Right lobe of liver (tissue), 6 donors: ENCODE measurements at regions not wholly inside any gene's neighbourhood (a gene's known extent, or its start where the extent isn't known, plus 50 kb on each side); places are given as distances from the start of the nearest gene placed in this dataset.
"Not testable (repeated sequence)": the region's sequence is repeated elsewhere in the genome, so short reads cannot be mapped to it uniquely, and the experiment has no call there.

ENCODE experiments used
- ATAC-seq, 4 donors: fragments of 200-7000 bp; cut with Tn5 transposase; one replicate each; pipeline ENCODE4 v1.9.1; 2020; ENCODE audit warnings: mild to moderate bottlenecking in 4 of 4, moderate library complexity in 4 of 4
- DNase-seq, 3 donors: peaks; one replicate each; pipeline ENCODE4 v3.0.0-alpha.2; 2020
- H3K27ac ChIP-seq, 3 donors: fragments of 200-600 bp; one replicate each; pipeline ENCODE4 v1.8.0; 2022
- H3K27me3 ChIP-seq, 2 donors: fragments of 200-600 bp; one replicate each; pipeline ENCODE4 v1.8.0; 2022
- H3K36me3 ChIP-seq, 4 donors: fragments of 200-600 bp; sonication (generic) in 1 of 4; one replicate each; pipeline versions ENCODE4 v1.5.1 to v1.8.0; 2017 to 2022; ENCODE audit warnings: control low read depth in 1 of 4
- H3K4me1 ChIP-seq, 4 donors: fragments of 200-600 bp; sonication (generic) in 1 of 4; one replicate each; pipeline versions ENCODE4 v1.5.1 to v1.8.0; 2017 to 2022; ENCODE audit warnings: control low read depth in 1 of 4
- H3K4me3 ChIP-seq, 3 donors: fragments of 200-600 bp; one replicate each; pipeline ENCODE4 v1.8.0; 2022
- H3K9me3 ChIP-seq, 4 donors: fragments of 200-600 bp; sonication (generic) in 1 of 4; one replicate each; pipeline versions ENCODE4 v1.5.1 to v1.8.0; 2017 to 2022; ENCODE audit warnings: control low read depth in 1 of 4
- CTCF ChIP-seq, 4 donors: fragments of 200-600 bp in 3 of 4; fragments of 450-650 bp in 1 of 4; IDR thresholded peaks; one replicate each; pipeline versions ENCODE4 v1.5.1 to v1.8.0; 2016 to 2022; ENCODE audit warnings: antibody characterized with exemption in 4 of 4, mild to moderate bottlenecking in 2 of 4
- POLR2A ChIP-seq: fragments of 450-650 bp; IDR thresholded peaks from one replicate; pipeline ENCODE4 v1.6.1; 2017; ENCODE audit warnings: antibody characterized with exemption, mild to moderate bottlenecking
- WGBS: methylation state at CpG from one replicate; pipeline ENCODE4 v1.1.6; 2018; ENCODE audit warnings: low coverage, low lambda C conversion rate; ENCODE audit not compliant: insufficient coverage; ENCODE audit errors: missing lambda C conversion rate; 5-methylcytosine and 5-hydroxymethylcytosine counted together
- intact Hi-C, 2 donors: fragments of 100-400 bp; cut with DNase I; formaldehyde crosslinking; loops; one replicate each; pipeline versions ENCODE4 v1.11.2 to v1.14.1; 2022
- donor health status: DM: no; HTN: yes; CAD: no.
- donor health status: DM: no; HTN: no; CAD: no.
- donor health status: DM: no; HTN: no; CAD: no.
- donor health status: DM: no; HTN: yes; CAD: no.
- donor health status: DM: no; HTN: yes; CAD: no.

- Histone ChIP-seq H3K4me1 (no peaks in the 10 kb centered on the region), H3K27me3 (no peaks in the 10 kb centered on the region), H3K9me3 (no peaks in the 10 kb centered on the region), H3K4me3 (no peak overlapping the region), H3K27ac (no peak overlapping the region), H3K36me3 (no peaks in the 10 kb centered on the region)
- ATAC-seq (no peak), DNase-seq (no peak)
- intact Hi-C loops: no loop called here
- no peak for TF ChIP-seq CTCF (IDR thresholded peaks at IDR 0.05)
- TF ChIP-seq POLR2A: no peak
Measured at GRCh38 chr3:166818464-166818863, 561.6 kb downstream of the ZBBX start.

- H3K27me3 ChIP-seq, ATAC-seq, H3K27ac ChIP-seq, H3K36me3 ChIP-seq, DNase-seq, H3K9me3 ChIP-seq, H3K4me1 ChIP-seq, intact Hi-C loops, H3K4me3 ChIP-seq: not testable (repeated sequence)
- 70% methylated on average over 2 of the region's 6 CpGs for WGBS
Measured at GRCh38 chr3:166817269-166817668, 562.8 kb downstream of the ZBBX start.

DNA sequence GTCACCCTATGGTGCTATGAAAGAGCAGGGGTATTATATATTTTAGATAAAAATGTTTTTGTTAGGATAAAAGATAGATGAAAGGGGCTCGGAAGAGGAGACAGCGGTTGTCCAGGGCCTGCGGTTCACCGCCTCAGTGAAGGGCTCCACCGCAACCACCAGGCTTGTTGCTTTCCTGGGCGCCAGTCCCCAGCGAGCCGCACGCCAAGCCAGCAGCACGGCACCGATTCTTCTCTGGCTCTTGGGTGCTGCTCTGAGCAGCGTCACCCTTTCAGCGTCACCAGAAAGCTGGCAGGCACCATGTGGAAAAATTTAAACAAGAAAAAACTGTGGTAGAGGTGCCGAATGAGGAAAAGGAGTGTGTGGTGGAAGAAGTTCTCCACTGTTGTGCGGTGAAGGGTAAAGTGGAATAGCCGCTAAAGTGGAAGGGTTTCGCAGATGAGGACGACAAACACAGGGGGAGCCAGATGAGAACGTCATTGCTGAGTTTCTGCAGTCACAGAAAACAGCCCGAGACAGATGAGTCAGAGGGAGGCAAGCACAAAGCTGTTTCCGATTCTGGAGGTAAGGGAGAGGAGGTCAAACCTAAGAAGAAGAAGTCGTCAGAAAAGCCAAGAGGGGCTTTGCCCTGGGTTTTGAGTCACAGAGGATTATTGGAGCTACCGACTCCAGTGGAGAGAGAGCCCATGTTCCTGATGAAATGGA lies 569.2 kb downstream of the ZBBX start:
- ATAC-seq (no peak), DNase-seq (no peak)
- Histone ChIP-seq H3K36me3 (no peaks in the 10 kb centered on the region), H3K9me3 (no peaks in the 10 kb centered on the region), H3K27me3 (no peaks in the 10 kb centered on the region), H3K4me1 (no peaks in the 10 kb centered on the region), H3K4me3 (no peak overlapping the region), H3K27ac (no peak overlapping the region)
- no peak for TF ChIP-seq POLR2A
- TF ChIP-seq CTCF (IDR thresholded peaks at IDR 0.05): no peak
- intact Hi-C loops: no loop called here
- 77% methylated on average over 23 of the region's 23 CpGs for WGBS

DNA sequence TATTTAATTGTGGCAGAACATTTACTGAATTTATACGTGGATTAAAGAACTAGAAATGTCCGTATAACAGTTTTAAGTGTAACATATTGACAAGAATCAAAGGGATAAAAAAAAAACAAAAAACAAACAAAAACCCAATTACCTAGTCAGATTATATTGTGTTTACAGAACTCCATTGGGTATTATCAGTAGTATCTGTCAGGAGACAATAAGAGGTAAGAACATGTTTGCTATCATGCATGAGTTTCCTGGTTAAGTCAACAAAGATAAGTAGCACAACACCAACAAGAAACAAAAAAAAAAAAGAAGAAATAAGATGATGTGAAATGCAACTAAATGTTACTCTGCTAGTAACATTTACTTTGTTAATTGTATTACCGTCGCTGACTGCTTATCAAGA lies 570.6 kb downstream of the ZBBX start:
- Histone ChIP-seq H3K9me3 (no peaks in the 10 kb centered on the region), H3K27ac (no peak overlapping the region), H3K27me3 (no peaks in the 10 kb centered on the region), H3K36me3 (no peaks in the 10 kb centered on the region), H3K4me1 (no peaks in the 10 kb centered on the region), H3K4me3 (no peak overlapping the region)
- ATAC-seq: no peak
- 59% methylated on average over 4 of the region's 4 CpGs for WGBS
- TF ChIP-seq POLR2A: no peak
- no peak for TF ChIP-seq CTCF (IDR thresholded peaks at IDR 0.05)
- intact Hi-C loops: no loop called here
- DNase-seq: no peak

GRCh38 chr3:166788936-166789335 lies 591.2 kb downstream of the ZBBX start:
- no peaks in the 10 kb centered on the region for H3K4me1 ChIP-seq
- H3K27ac ChIP-seq: no peak overlapping the region
- ATAC-seq (no peak), DNase-seq (no peak)
- WGBS: 37% methylated on average over 4 of the region's 4 CpGs
- no peak for TF ChIP-seq POLR2A
- H3K9me3 ChIP-seq: no peaks in the 10 kb centered on the region
- no peaks in the 10 kb centered on the region for H3K36me3 ChIP-seq
- H3K27me3 ChIP-seq: no peaks in the 10 kb centered on the region
- H3K4me3 ChIP-seq: no peak overlapping the region
- intact Hi-C loops: no loop called here

DNA sequence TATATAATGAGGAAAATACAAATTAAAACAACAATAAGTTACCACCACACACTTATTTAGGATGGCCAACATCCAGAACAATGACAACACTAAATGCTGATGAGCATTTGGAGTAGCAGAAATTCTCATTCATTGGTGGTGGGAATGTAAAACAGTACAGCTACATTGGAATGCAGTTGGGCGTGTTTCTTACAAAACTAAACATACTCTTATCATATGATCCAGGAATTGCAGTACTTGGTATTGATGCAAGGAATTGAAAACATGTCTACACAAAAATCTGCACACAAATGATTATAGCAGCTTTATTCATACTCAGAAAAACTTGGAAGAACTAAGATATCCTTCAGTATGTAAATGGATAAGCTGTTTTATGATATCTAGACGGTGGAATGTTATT lies 594.2 kb downstream of the ZBBX start:
- Histone ChIP-seq H3K27ac (no peak overlapping the region), H3K4me1 (no peaks in the 10 kb centered on the region), H3K9me3 (no peaks in the 10 kb centered on the region), H3K36me3 (no peaks in the 10 kb centered on the region), H3K4me3 (no peak overlapping the region), H3K27me3 (no peaks in the 10 kb centered on the region)
- no peak for TF ChIP-seq POLR2A
- TF ChIP-seq CTCF (IDR thresholded peaks at IDR 0.05): no peak
- no peak for ATAC-seq
- DNase-seq: no peak
- 13% methylated on average over 2 of the region's 2 CpGs for WGBS
- intact Hi-C loops: no loop called here
